Psoas muscle (tissue), 7 donors: ENCODE measurements at regions not wholly inside any gene's neighbourhood (a gene's known extent, or its start where the extent isn't known, plus 50 kb on each side); places are given as distances from the start of the nearest gene placed in this dataset.

Source experiments
- ATAC-seq, 4 donors: fragments of 200-7000 bp; cut with Tn5 transposase; one replicate each; pipeline ENCODE4 v1.9.1; 2020; ENCODE audit warnings: moderate library complexity in 3 of 4, mild to moderate bottlenecking in 2 of 4
- DNase-seq, 2 donors: peaks; one replicate each; pipeline ENCODE4 v3.0.0-alpha.2; 2020
- H3K27ac ChIP-seq: fragments of 200-600 bp; one replicate; pipeline ENCODE4 v1.8.0; 2022
- H3K27me3 ChIP-seq, 3 donors: fragments of 200-600 bp in 1 of 3; one replicate each; pipeline versions ENCODE4 v1.6.1 to v1.8.0; 2013 to 2022; ENCODE audit warnings: low read length in 2 of 3, mild to moderate bottlenecking in 2 of 3, moderate library complexity in 1 of 3; ENCODE audit not compliant: insufficient read depth in 3 of 3
- H3K36me3 ChIP-seq, 2 donors: fragments of 200-600 bp in 1 of 2; one replicate each; pipeline versions ENCODE4 v1.6.1 to v1.8.0; 2013 to 2022; ENCODE audit warnings: low read depth in 1 of 2, mild to moderate bottlenecking in 1 of 2, moderate library complexity in 1 of 2; ENCODE audit not compliant: insufficient read depth in 1 of 2
- H3K4me1 ChIP-seq: fragments of 200-600 bp; one replicate; pipeline ENCODE4 v1.8.0; 2022
- H3K4me3 ChIP-seq: fragments of 200-600 bp; one replicate; pipeline ENCODE4 v1.8.0; 2022; ENCODE audit warnings: mild to moderate bottlenecking
- H3K9me3 ChIP-seq: fragments of 200-600 bp; one replicate; pipeline ENCODE4 v1.8.0; 2022
- WGBS, 3 donors: extraction: QIAGEN DNeasy Blood & Tissue Kit; methylation state at CpG; one replicate each; pipeline versions ENCODE4 v1.1.6 to v1.1.7; 2013; 5-methylcytosine and 5-hydroxymethylcytosine counted together
- intact Hi-C, 2 donors: fragments of 100-400 bp; cut with DNase I; formaldehyde crosslinking; loops; one replicate each; pipeline versions ENCODE4 v1.11.0 to v1.14.2; 2022
- TF ChIP-seq, protein P1 (sequence below): fragments of 200-600 bp; IDR thresholded peaks from one replicate; pipeline ENCODE4 v1.8.0; 2022; ENCODE audit warnings: antibody characterized with exemption
- donor health status: healthy with polysubstance abuse.
- donor health status: DM: no; HTN: no; CAD: no; lungs with moderate emphysema.
- donor health status: Bipolar disorder and iron deficiency.
- donor health status: healthy.
- donor health status: DM: yes; HTN: yes; CAD: no.
- donor health status: DM: no; HTN: no; CAD: no.
- donor health status: DM: yes; HTN: yes; CAD: no.

DNA sequence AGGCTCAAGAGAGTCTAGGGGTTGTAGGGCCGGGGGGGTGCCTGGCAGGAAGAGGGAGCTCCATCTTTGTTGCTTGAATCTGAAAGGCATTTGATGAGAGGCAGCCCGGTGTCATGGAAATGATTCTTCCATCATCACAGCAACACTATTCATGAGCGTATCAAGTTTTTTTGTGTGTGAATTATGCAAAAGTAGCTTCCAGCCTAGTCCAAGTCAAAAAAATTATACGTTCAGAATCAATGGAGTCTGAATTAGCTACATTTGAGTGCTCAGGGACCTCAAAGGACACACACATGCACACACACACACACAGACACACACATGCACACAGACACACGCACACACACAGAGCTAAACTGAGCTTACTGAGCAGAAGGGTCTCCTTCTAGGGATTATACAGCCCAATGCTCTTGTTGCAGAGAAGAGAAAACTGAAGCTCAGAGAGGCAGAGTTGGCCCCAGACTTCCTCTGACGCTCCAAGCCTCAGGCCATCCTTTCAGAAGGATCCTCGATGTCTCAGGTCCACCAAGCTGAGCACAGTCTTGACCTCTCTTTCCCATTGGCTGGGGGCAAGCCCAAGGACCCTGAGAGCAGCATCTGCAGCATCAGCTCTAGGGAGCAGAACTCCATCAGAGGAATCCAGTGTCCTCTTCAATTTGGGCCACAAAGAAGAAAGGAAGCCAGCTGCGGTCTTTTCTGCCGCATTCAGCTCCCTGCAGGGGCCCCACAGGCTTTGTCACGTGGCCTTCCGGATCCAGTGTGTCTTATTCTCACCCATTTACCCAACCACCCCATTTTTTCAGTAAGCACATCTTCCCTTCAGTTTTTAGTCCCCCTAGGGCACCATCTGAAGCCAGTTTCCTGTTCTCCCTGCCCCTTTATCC lies 228.0 kb downstream of the UACA start:
- Histone ChIP-seq H3K4me3 (no peak overlapping the region), H3K27ac (no peak overlapping the region), H3K9me3 (no peaks in the 10 kb centered on the region), H3K36me3 (no peaks in the 10 kb centered on the region), H3K4me1 (no peaks in the 10 kb centered on the region), H3K27me3 (peaks cover 0 to 7% (median 0%) of the 10 kb centered on the region in 3 donors)
- intact Hi-C loops: no loop called here
- ATAC-seq (no peak), DNase-seq (no peak)
- TF ChIP-seq, protein P1, sequence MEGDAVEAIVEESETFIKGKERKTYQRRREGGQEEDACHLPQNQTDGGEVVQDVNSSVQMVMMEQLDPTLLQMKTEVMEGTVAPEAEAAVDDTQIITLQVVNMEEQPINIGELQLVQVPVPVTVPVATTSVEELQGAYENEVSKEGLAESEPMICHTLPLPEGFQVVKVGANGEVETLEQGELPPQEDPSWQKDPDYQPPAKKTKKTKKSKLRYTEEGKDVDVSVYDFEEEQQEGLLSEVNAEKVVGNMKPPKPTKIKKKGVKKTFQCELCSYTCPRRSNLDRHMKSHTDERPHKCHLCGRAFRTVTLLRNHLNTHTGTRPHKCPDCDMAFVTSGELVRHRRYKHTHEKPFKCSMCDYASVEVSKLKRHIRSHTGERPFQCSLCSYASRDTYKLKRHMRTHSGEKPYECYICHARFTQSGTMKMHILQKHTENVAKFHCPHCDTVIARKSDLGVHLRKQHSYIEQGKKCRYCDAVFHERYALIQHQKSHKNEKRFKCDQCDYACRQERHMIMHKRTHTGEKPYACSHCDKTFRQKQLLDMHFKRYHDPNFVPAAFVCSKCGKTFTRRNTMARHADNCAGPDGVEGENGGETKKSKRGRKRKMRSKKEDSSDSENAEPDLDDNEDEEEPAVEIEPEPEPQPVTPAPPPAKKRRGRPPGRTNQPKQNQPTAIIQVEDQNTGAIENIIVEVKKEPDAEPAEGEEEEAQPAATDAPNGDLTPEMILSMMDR: no peak
- WGBS, 3 donors: 70 to 81% (median 80%) methylated on average over 11 of the region's 11 CpGs

DNA sequence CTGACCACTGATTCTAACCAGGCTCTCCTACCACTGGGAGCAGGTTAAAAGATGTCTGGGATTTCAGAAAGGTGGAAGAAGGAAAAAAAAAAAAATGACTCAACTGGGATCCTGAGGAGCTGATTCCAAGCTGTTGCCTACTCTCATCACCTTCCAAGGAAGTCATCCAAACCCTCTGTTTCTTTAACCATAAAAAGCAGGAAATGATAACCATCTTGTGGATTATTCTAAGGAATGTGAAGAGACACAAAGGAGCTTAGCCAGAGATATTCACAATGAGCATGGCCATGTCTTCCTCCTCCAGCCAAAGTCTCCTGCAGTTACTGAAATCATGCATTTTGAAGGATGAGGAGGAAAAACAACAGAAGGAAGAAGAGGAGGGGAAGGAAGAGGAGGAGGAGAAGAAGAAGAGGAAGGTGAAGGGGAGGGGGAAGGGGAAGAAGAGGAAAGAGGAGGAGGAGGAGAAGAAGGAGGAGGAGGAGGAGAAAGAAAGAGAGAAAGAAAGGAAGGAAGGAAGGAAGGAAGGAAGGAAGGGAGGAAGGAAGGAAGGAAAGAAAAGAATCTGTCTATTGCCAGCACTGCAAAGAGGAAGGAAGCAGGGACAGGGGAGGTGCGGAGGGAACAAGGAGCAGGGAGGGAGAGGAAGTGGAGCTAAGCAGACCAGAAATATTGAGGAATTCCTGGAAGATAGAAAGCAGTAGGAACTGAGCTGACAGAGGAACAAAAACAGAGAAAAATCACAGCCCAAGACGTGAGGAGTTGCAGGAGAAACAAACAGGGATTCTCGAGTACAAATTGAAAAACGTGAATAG lies 229.2 kb downstream of the UACA start:
- 54 to 74% (median 67%) methylated on average over 4 of the region's 4 CpGs for WGBS, 3 donors
- H3K9me3 ChIP-seq: no peaks in the 10 kb centered on the region
- peaks cover 0 to 3% (median 0%) of the 10 kb centered on the region in 3 donors for H3K27me3 ChIP-seq
- H3K4me3 ChIP-seq: no peak overlapping the region
- H3K36me3 ChIP-seq: no peaks in the 10 kb centered on the region
- TF ChIP-seq, protein P1: no peak
- intact Hi-C loops: no loop called here
- H3K4me1 ChIP-seq: no peaks in the 10 kb centered on the region
- ATAC-seq (no peak), DNase-seq (no peak)
- no peak overlapping the region for H3K27ac ChIP-seq

DNA sequence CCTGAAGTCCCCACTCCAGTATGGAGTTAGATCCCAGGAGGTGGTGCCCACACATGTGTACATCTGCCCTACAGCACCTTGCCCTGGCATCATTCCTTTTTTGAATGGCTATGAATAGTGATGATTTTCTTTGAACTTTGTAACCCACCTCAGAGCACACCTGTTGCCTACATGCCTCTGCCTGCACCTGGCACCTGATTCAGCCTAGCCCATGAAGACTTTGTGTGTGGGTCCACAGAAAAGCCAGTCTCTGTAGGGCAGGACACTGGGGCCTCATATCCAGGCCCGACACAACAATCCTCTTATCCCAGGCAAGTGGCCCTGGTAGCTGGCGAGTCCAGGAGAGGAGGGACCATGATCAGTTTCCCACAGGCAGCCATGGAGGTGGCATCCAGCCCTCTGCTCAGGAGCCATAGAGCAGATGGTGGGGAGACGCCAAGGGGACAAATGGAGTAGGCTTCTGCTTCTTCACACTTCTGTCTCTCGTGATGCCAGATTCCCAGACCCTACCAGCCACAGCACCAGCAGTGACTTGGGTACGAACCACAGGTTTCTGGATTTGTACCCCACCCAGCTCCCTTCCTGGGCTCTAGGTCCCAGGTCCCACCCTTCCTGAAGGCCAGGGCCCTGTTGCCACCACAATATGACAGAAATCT lies 230.7 kb downstream of the UACA start:
- intact Hi-C loops: no loop called here

DNA sequence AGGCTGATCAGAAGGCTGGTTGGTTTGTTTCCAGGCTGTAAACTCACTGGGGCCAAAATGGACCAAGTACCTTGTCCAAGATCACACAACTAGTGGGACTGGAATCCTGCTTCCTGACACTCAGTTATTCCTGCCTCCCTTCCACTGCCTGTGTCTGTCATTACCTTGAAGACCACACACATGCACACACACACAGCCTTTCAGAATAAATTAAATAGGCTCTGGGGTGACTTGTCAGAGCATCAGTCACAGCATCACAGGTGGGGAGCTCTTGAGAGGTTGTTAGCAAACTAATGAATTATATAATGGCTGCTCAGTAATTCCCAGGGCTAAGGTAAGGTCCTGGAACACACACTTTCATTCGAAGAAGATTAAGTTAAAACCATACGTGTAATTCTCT lies 231.8 kb downstream of the UACA start:
- 80 to 89% (median 81%) methylated on average over 2 of the region's 2 CpGs for WGBS, 3 donors
- TF ChIP-seq, protein P1: no peak
- no peak overlapping the region for H3K27ac ChIP-seq
- no peak overlapping the region for H3K4me3 ChIP-seq
- DNase-seq (no peak), ATAC-seq (no peak)
- H3K4me1 ChIP-seq: no peaks in the 10 kb centered on the region
- H3K27me3 ChIP-seq: peaks cover 0 to 1% (median 0%) of the 10 kb centered on the region in 3 donors
- no peaks in the 10 kb centered on the region for H3K9me3 ChIP-seq
- H3K36me3 ChIP-seq: no peaks in the 10 kb centered on the region
- intact Hi-C loops: no loop called here

More for the DNA sequence above, 230.7 kb downstream of the UACA start:
- Histone ChIP-seq H3K27ac (no peak overlapping the region), H3K4me1 (no peaks in the 10 kb centered on the region), H3K9me3 (no peaks in the 10 kb centered on the region), H3K36me3 (no peaks in the 10 kb centered on the region), H3K4me3 (no peak overlapping the region), H3K27me3 (peaks cover 0 to 3% (median 0%) of the 10 kb centered on the region in 3 donors)
- ATAC-seq (no peak), DNase-seq (no peak)
- TF ChIP-seq, protein P1: no peak
- WGBS, 3 donors: 72 to 95% (median 82%) methylated on average over 5 of the region's 5 CpGs
